AG09309 (cell line): ENCODE measurements at regions not wholly inside any gene's neighbourhood (a gene's known extent, or its start where the extent isn't known, plus 50 kb on each side); places are given as distances from the start of the nearest gene placed in this dataset.

ENCODE experiments used
- DNase-seq: peaks from one replicate; pipeline ENCODE4 v3.0.0-alpha.2; 2010; ENCODE audit warnings: low read depth
- H3K4me3 ChIP-seq: 2 replicates; pipeline ENCODE4 v1.5.1; 2011; ENCODE audit warnings: mild to moderate bottlenecking, low read depth, low read length, moderate library complexity; ENCODE audit not compliant: control insufficient read depth
- TF ChIP-seq, protein P1 (sequence below): IDR thresholded peaks from 2 replicates; pipeline ENCODE4 v1.5.1; 2011; ENCODE audit warnings: mild to moderate bottlenecking, low read depth, low read length, inconsistent platforms; ENCODE audit not compliant: insufficient read depth, control insufficient read depth; ENCODE audit errors: missing control alignments

DNA sequence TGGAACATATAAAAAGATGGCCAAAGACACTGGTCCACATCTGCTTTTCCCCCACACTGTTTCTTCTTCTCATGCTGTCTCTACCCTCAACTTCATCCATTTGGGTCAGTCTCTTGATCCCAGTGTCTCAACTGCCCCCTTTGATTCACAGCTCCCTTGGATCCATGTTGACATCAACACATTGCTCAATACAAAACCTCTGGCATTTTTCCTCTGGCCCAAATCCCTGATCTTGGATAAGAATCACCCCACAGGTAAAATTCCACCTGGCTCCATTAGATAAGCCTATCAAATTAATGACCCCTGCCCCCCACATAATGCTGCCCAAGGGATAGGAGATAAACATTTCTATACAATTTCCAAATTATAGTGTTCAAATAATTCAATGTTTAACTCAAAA is 229.8 kb downstream of the TLE1 start:
- H3K4me3 ChIP-seq = no peak overlapping the region
- TF ChIP-seq, protein P1, sequence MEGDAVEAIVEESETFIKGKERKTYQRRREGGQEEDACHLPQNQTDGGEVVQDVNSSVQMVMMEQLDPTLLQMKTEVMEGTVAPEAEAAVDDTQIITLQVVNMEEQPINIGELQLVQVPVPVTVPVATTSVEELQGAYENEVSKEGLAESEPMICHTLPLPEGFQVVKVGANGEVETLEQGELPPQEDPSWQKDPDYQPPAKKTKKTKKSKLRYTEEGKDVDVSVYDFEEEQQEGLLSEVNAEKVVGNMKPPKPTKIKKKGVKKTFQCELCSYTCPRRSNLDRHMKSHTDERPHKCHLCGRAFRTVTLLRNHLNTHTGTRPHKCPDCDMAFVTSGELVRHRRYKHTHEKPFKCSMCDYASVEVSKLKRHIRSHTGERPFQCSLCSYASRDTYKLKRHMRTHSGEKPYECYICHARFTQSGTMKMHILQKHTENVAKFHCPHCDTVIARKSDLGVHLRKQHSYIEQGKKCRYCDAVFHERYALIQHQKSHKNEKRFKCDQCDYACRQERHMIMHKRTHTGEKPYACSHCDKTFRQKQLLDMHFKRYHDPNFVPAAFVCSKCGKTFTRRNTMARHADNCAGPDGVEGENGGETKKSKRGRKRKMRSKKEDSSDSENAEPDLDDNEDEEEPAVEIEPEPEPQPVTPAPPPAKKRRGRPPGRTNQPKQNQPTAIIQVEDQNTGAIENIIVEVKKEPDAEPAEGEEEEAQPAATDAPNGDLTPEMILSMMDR = no peak
- DNase-seq = no peak

DNA sequence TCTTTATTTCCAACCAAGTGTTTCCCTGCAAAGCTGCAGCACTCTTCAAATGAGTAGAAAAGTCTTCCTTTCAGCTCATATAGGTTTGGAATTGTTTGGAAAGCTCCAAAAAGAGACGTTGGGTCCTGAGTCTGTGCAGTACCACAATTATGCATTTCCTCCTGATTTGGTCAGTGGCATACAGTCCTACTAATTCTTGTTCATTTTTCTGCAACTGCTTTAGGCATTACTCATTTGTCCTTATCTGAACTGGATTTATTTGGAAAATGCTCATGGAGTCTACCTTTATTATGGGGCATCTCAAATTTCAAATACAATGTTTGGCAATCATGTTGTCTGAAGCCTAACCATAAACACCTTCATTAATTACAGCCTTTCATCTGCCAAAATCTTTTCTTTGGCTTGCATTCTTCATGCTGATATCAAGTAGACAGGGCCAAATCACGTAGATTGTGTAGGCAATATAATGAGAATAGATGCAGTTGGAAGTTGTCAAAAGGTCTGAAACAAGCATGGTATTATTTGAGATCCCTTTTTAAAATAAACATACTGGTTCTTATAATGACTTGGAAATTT is 232.8 kb downstream of the TLE1 start:
- H3K4me3 ChIP-seq = no peak overlapping the region
- DNase-seq = peak; percentile 34
- TF ChIP-seq, protein P1 = no peak

DNA sequence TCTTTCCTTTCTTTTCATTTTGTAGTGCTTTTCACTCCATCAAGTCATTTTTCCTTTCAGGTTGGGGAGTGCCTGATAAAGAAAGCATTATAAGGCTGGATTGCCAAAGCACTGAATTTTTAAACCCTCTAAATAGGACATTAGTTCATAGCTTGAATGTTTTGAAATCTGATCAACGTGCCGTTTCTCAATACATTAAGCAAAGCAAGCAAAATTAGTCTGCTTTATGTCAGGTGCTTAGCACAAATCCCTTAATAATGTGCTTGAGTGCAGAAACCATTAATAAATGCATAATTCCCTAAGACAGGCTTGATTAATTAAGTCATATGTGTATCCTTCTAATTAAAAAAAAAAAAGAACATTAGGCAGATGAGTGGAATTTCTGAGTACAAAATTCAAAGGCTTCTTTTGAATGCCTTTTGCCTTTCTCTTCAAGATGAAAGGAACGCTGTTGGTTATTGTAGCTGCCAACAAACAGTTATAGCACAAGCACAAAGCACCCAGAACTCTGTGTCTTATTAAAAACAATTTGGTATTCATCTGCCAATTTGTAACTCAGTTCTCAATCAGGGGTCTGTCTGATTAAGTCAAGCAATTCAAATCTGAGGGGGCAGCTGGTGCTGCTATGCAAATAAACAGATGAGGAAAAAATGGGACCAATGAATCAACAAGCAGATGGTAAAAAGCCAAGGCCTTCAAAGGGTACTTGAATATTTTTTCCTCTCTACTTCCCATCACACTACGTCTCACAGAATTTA is 233.7 kb downstream of the TLE1 start:
- no peak overlapping the region for H3K4me3 ChIP-seq
- TF ChIP-seq, protein P1 = no peak
- DNase-seq = no peak

DNA sequence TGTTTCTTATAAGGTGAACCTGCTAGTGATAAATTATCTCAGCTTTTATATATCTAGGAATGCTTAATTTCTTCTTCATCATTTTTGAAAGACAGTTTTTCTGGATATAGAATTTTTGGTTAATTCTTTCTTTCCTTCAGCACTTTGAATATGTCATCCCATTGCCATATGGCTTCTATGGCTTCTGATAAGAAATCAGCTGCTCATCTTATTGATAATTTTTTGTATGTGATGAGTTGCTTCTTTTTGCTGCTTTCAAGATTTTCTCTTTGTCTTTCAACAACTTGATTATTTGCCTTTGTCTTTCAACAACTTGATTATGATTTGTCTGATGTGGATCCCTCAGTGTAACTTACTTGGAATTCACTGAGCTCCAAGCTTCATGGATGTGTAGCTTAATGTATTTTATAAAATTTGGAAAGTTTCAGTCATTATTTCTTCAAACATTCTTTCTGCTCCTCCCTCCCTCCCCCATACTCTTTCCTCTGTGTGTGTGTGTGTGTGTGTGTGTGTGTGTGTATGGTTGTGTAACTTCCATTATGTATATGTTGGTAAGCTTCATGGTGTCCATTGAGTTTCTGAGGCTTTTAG is 243.9 kb downstream of the TLE1 start:
- no peak for DNase-seq
- no peak overlapping the region for H3K4me3 ChIP-seq
- TF ChIP-seq, protein P1 = no peak

DNA sequence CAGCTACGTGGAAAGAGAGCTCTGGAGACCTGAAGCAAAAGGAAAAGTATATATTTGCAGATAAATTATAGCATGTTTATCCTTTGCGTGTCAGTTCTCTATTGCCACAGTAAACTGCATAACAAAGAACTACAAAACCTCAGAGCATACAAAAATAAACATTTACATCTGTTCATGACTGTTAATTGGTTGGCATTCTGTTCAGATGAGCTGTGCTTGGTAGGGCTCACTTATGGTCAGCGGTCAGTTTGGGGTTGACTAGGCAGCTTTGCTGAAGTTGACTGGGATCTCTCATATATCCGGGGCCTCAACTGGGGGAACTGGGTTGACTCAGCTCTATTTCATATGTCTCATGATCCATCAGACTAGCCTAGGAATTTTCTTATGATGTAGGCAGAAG is 257.7 kb downstream of the TLE1 start:
- H3K4me3 ChIP-seq = no peak overlapping the region
- peak; percentile 97 for DNase-seq
- TF ChIP-seq, protein P1 = no peak

DNA sequence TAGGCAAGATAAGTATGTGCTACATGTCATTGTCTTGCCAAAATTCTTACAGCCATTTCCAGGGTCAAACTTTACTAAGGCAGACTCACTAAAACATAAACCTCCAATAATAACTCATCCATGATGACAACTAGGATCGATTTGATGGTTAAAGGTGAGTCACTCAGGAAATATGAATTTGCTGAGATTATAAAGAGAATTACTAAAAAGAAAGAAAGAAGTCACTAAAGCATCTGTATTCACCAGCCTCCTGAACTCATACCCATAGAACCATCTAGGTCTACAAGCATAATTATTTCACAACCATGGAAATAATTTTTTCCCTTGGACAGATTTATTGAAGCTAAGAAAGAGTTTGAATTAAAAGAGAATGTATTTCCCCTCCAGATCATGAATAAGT is 258.6 kb downstream of the TLE1 start:
- no peak overlapping the region for H3K4me3 ChIP-seq
- no peak for DNase-seq
- TF ChIP-seq, protein P1 = no peak
